Kidney (tissue), 13 donors: ENCODE measurements at regions not wholly inside any gene's neighbourhood (a gene's known extent, or its start where the extent isn't known, plus 50 kb on each side); places are given as distances from the start of the nearest gene placed in this dataset.

Experiments
- DNase-seq, 5 donors: peaks; one replicate each; pipeline ENCODE4 v3.0.0-alpha.2; 2013 to 2020
- FAIRE-seq: peaks from 2 replicates; lab custom pipeline; 2012; peaks lifted over from hg19 to GRCh38; lab: Jason Lieb, UNC
- H3K27ac ChIP-seq, 2 donors: one replicate each; pipeline ENCODE4 v1.7.0; 2013; ENCODE audit warnings: low read depth in 2 of 2, low read length in 2 of 2, inconsistent platforms in 1 of 2
- H3K27me3 ChIP-seq: one replicate; pipeline ENCODE4 v1.7.1; 2013; ENCODE audit warnings: low read length, inconsistent platforms; ENCODE audit not compliant: control insufficient read depth, insufficient read depth
- H3K36me3 ChIP-seq, 3 donors: one replicate each; pipeline versions ENCODE4 v1.7.0 to v1.7.1; 2013; ENCODE audit warnings: low read length in 3 of 3, control low read depth in 1 of 3, inconsistent platforms in 1 of 3; ENCODE audit not compliant: insufficient read depth in 3 of 3, control insufficient read depth in 2 of 3
- H3K4me1 ChIP-seq, 3 donors: one replicate each; pipeline versions ENCODE4 v1.7.0 to v1.7.1; 2013; ENCODE audit warnings: low read length in 3 of 3, inconsistent platforms in 1 of 3, low read depth in 1 of 3; ENCODE audit not compliant: control insufficient read depth in 2 of 3, insufficient read depth in 2 of 3
- H3K4me3 ChIP-seq, 3 donors: one replicate each; pipeline versions ENCODE4 v1.7.0 to v1.8.1; 2013; ENCODE audit warnings: low read length in 3 of 3, control low read depth in 1 of 3, inconsistent platforms in 1 of 3
- H3K9ac ChIP-seq, 3 donors: one replicate each; pipeline versions ENCODE4 v1.7.0 to v1.7.1; 2013; ENCODE audit warnings: low read length in 3 of 3, control low read depth in 1 of 3, inconsistent platforms in 1 of 3
- H3K9me3 ChIP-seq, 3 donors: one replicate each; pipeline versions ENCODE4 v1.7.0 to v1.7.1; 2013; ENCODE audit warnings: low read length in 3 of 3, control low read depth in 1 of 3, inconsistent platforms in 1 of 3; ENCODE audit not compliant: control insufficient read depth in 2 of 3, insufficient read depth in 1 of 3
- intact Hi-C: fragments of 100-400 bp; cut with DNase I; formaldehyde crosslinking; loops from one replicate; pipeline ENCODE4 v1.11.1; 2022
- TF ChIP-seq, protein P1 (sequence below): IDR thresholded peaks from 3 replicates; pipeline ENCODE4 v1.5.1; 2012; ENCODE audit warnings: mild to moderate bottlenecking, moderate library complexity, borderline replicate concordance; ENCODE audit not compliant: insufficient read depth; ENCODE audit errors: extremely low read depth
- donor health status: control.
- donor health status: control.
- donor health status: control.
- donor health status: control.
- donor health status: control.
- donor health status: DM: yes; HTN: yes; CAD: no.
- donor health status: Normal renal cell carcinoma (clear cell type).

- FAIRE-seq (no peak), DNase-seq (peak in 1 of 5 donors; percentile 30)
- Histone ChIP-seq H3K4me1 (no peaks in the 10 kb centered on the region), H3K9me3 (no peaks in the 10 kb centered on the region), H3K4me3 (no peak overlapping the region), H3K36me3 (no peaks in the 10 kb centered on the region), H3K27ac (no peak overlapping the region), H3K9ac (no peak overlapping the region), H3K27me3 (no peaks in the 10 kb centered on the region)
- intact Hi-C loops = no loop called here
- TF ChIP-seq, protein P1, sequence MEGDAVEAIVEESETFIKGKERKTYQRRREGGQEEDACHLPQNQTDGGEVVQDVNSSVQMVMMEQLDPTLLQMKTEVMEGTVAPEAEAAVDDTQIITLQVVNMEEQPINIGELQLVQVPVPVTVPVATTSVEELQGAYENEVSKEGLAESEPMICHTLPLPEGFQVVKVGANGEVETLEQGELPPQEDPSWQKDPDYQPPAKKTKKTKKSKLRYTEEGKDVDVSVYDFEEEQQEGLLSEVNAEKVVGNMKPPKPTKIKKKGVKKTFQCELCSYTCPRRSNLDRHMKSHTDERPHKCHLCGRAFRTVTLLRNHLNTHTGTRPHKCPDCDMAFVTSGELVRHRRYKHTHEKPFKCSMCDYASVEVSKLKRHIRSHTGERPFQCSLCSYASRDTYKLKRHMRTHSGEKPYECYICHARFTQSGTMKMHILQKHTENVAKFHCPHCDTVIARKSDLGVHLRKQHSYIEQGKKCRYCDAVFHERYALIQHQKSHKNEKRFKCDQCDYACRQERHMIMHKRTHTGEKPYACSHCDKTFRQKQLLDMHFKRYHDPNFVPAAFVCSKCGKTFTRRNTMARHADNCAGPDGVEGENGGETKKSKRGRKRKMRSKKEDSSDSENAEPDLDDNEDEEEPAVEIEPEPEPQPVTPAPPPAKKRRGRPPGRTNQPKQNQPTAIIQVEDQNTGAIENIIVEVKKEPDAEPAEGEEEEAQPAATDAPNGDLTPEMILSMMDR = no peak
Observed at GRCh38 chr5:158543539-158544387, 556.0 kb downstream of the EBF1 start.

DNA sequence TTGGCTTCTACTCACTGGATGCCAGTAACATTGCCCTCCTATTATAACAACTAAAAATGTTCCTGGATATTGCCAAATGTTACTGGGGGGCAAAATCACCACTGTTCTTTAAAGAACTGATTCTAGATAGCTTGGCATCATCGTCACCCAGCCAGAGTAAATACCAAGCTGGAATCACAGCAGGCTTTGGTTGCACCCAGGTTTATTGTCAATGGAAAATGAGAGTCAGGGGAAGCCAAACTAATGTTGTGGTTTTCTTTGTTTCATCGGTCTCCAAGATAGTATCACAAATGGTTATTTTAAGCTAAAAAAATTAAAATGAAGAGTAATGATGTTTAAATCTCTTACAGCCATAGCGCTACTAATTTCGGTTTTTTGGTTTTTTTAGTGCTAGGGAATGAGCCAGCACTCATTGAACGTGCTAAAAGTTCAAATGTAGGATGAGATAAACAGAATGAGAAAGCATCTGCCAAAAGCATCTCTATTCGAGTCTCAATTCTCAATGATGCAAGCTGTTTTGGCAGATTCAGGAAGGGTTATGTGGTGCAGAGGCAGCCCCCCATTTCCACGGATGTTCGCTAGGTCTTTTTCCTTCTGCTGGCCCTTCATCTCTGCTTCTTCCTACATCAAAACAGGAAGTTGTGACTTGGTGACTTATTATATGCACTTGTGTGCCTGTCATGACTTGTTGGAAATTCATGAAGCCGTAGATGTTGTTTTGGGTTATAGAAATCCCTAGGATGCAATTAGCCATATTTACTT is 558.0 kb downstream of the EBF1 start:
- Histone ChIP-seq H3K36me3 (no peaks in the 10 kb centered on the region), H3K9ac (no peak overlapping the region), H3K4me1 (no peaks in the 10 kb centered on the region), H3K4me3 (no peak overlapping the region), H3K9me3 (no peaks in the 10 kb centered on the region), H3K27me3 (no peaks in the 10 kb centered on the region), H3K27ac (no peak overlapping the region)
- TF ChIP-seq, protein P1 = no peak
- FAIRE-seq (no peak), DNase-seq (no peak)
- intact Hi-C loops = no loop called here

GRCh38 chr5:158538506-158539074 is 561.1 kb downstream of the EBF1 start:
- H3K36me3 ChIP-seq = no peaks in the 10 kb centered on the region
- TF ChIP-seq, protein P1 = no peak
- H3K4me3 ChIP-seq = no peak overlapping the region
- H3K27me3 ChIP-seq = no peaks in the 10 kb centered on the region
- no peak for FAIRE-seq
- no peaks in the 10 kb centered on the region for H3K9me3 ChIP-seq
- no peak overlapping the region for H3K27ac ChIP-seq
- peak in 1 of 5 donors; percentile 25 for DNase-seq
- H3K9ac ChIP-seq = no peak overlapping the region
- intact Hi-C loops = no loop called here
- H3K4me1 ChIP-seq = no peaks in the 10 kb centered on the region
